ENCODE measurements at regions not wholly inside any gene's neighbourhood (a gene's known extent, or its start where the extent isn't known, plus 50 kb on each side); places are given as distances from the start of the nearest gene placed in this dataset.

DNA sequence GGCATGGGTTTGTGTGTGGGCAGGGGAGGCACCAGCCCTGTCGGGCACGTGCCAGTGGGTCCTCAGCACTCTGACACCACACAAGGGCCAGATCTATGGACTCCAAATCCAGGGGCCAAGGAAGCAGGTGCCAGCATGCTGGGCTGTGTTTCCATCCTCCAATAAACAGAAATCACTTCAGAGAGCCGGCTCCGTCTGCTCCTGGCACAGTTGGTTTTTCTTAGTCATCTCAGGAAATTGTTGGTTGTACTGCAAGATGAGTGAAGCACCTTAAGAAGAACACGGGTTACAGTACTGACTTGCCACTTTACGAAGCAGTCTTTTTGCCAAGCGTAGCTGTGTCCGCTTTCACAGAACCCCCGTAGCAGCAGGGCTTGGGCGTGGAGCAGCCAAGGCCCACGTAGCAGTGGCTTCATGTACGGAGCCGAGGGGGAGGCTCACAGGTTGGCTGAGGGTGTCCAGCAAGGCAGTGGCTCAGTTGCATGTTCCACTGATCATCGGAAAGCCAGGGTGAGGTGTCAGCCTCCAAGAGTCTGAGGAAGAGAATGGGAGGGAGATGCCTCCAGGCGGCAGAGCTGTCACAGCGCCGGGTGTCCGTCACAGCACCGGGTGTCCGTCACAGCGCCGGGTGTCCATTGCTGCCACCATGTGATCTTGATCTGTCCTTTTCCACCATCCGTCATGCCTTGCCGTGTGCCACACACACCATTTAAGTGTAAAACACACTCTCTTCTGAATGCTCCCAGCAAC lies 314.9 kb downstream of the CTTN start:
- no peak for TF ChIP-seq CREB1 (IDR thresholded peaks at IDR 0.05; ENCODE audit: low read depth)
- no peak for TF ChIP-seq CEBPB (IDR thresholded peaks at IDR 0.05)
- TF ChIP-seq RAD21 (IDR thresholded peaks at IDR 0.05; ENCODE audit: low read depth): no peak
- no peak for TF ChIP-seq EGR1 (IDR thresholded peaks at IDR 0.05)
- no peak for TF ChIP-seq TCF12 (IDR thresholded peaks at IDR 0.05; ENCODE audit: low read depth)

DNA sequence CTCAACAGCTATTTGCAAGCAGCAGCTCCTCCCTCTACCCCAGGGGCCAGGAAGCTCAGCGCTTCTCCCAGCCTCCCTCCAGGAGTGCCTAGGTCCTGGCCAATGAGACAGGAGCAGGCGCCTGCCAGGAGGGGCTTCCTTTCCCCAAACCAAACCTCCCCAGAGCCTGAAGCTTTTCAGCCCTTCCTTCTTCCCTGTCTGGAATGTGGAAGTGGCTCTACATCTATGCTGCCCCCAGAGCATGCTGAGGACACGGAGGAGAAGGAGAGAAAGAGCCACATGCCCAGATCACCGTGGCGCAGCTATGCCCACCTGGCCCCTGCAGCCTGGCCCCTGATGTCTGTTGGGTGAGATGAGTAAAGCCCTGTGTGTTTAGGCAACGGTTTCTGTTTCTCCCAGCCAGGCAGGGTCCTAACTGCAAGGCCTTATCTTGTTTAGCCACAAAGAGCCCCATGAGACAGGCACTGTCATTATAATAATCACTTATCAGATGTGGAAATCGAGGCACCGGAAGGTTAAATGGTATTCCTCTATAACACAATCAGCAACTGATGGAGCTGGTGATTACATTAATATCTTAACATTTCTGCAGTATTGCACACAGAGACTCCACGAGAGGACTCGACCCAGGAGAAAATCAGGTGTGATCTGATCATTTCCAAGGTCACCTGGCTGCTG lies 315.8 kb downstream of the CTTN start:
- TF ChIP-seq CEBPB (IDR thresholded peaks at IDR 0.05) (no peak), EGR1 (IDR thresholded peaks at IDR 0.05) (no peak), TAF1 (IDR thresholded peaks at IDR 0.05; ENCODE audit: low read depth) (no peak), RAD21 (IDR thresholded peaks at IDR 0.05; ENCODE audit: low read depth) (no peak), ZBTB7A (IDR thresholded peaks at IDR 0.05; ENCODE audit: low read depth) (no peak), EP300 (IDR thresholded peaks at IDR 0.05; ENCODE audit: borderline replicate concordance) (no peak), YY1 (IDR thresholded peaks at IDR 0.05; ENCODE audit: low read depth) (no peak), FOXM1 (IDR thresholded peaks at IDR 0.05; ENCODE audit: borderline replicate concordance, low read depth) (no peak), TEAD4 (IDR thresholded peaks at IDR 0.05) (no peak), TCF12 (IDR thresholded peaks at IDR 0.05; ENCODE audit: low read depth) (no peak), NFIC (IDR thresholded peaks at IDR 0.05) (no peak)
- TF ChIP-seq, protein P1, sequence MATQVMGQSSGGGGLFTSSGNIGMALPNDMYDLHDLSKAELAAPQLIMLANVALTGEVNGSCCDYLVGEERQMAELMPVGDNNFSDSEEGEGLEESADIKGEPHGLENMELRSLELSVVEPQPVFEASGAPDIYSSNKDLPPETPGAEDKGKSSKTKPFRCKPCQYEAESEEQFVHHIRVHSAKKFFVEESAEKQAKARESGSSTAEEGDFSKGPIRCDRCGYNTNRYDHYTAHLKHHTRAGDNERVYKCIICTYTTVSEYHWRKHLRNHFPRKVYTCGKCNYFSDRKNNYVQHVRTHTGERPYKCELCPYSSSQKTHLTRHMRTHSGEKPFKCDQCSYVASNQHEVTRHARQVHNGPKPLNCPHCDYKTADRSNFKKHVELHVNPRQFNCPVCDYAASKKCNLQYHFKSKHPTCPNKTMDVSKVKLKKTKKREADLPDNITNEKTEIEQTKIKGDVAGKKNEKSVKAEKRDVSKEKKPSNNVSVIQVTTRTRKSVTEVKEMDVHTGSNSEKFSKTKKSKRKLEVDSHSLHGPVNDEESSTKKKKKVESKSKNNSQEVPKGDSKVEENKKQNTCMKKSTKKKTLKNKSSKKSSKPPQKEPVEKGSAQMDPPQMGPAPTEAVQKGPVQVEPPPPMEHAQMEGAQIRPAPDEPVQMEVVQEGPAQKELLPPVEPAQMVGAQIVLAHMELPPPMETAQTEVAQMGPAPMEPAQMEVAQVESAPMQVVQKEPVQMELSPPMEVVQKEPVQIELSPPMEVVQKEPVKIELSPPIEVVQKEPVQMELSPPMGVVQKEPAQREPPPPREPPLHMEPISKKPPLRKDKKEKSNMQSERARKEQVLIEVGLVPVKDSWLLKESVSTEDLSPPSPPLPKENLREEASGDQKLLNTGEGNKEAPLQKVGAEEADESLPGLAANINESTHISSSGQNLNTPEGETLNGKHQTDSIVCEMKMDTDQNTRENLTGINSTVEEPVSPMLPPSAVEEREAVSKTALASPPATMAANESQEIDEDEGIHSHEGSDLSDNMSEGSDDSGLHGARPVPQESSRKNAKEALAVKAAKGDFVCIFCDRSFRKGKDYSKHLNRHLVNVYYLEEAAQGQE (IDR thresholded peaks at IDR 0.05; ENCODE audit: low read depth): no peak
- TF ChIP-seq, protein P2, sequence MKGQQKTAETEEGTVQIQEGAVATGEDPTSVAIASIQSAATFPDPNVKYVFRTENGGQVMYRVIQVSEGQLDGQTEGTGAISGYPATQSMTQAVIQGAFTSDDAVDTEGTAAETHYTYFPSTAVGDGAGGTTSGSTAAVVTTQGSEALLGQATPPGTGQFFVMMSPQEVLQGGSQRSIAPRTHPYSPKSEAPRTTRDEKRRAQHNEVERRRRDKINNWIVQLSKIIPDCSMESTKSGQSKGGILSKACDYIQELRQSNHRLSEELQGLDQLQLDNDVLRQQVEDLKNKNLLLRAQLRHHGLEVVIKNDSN (IDR thresholded peaks at IDR 0.05): no peak
- TF ChIP-seq, protein P3, sequence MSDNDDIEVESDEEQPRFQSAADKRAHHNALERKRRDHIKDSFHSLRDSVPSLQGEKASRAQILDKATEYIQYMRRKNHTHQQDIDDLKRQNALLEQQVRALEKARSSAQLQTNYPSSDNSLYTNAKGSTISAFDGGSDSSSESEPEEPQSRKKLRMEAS (IDR thresholded peaks at IDR 0.05): no peak

DNA sequence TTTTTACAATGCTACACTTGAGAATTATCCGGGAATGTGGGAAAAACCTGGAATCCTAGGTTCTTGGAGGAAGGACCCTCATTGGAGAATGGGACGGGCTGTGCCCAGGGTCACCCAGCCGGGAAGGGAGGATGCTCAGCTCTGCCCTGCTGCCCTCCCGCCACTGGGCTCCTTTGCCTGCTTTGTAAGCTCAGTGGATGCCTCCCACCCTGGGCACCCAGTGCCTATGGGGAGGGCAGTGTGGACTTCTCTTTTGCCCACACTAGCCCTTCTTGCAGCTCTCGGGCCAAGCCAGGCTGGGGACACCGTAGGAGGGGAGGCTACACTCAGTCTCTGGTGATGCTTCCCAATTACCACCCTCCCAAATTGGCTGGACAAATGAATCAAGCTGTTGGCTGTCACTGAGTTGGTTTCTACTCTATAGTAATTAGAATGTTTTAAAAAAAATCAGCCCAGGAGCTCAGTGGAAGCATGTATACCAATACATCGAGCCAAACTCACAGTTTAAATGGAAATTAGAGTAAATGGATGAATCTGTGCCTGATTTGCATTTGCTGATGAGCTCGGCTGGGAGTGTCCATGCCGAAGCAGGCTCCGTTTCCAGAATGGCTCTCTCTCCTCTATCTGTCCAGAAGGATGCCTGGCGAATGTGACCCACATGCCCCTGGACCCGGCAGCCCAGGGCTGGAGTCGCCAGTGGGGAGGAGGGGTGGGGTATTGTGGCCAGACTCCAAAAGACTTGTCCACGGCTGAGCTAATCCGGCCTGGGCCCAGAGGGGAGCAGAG lies 317.0 kb downstream of the CTTN start:
- TF ChIP-seq FOXM1 (IDR thresholded peaks at IDR 0.05; ENCODE audit: borderline replicate concordance, low read depth) (no peak), CEBPB (IDR thresholded peaks at IDR 0.05) (no peak), TAF1 (IDR thresholded peaks at IDR 0.05; ENCODE audit: low read depth) (no peak)
- TF ChIP-seq, protein P1 (IDR thresholded peaks at IDR 0.05; ENCODE audit: low read depth): no peak

DNA sequence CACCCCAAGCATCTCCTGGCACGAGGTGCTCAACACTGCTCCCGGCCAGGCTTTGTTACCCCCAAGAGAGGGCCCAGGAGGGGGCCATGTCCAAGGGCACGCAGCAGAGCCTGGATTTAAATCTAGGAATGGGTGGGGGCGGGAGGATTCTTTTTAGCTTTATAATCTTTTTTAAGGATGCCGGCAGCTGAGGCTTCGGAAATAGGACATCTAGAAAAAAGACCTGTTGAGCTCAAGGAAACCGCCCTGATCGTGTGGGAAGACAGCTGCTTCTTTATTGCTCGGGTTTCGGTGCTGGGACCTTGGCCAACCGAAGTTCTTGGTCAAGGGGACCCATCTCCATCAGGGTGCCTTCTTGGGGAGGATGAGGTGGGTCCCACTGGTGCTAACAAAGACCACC lies 317.9 kb downstream of the CTTN start:
- TF ChIP-seq NFIC (IDR thresholded peaks at IDR 0.05): no peak
- TF ChIP-seq CREB1 (IDR thresholded peaks at IDR 0.05; ENCODE audit: low read depth): no peak
- TF ChIP-seq FOXM1 (IDR thresholded peaks at IDR 0.05; ENCODE audit: borderline replicate concordance, low read depth): no peak
- no peak for TF ChIP-seq CEBPB (IDR thresholded peaks at IDR 0.05)
- no peak for TF ChIP-seq RAD21 (IDR thresholded peaks at IDR 0.05; ENCODE audit: low read depth)
- no peak for TF ChIP-seq YY1 (IDR thresholded peaks at IDR 0.05; ENCODE audit: low read depth)
- TF ChIP-seq EP300 (IDR thresholded peaks at IDR 0.05; ENCODE audit: borderline replicate concordance): no peak
- no peak for TF ChIP-seq ZBTB7A (IDR thresholded peaks at IDR 0.05; ENCODE audit: low read depth)
- TF ChIP-seq TCF12 (IDR thresholded peaks at IDR 0.05; ENCODE audit: low read depth): no peak
- no peak for TF ChIP-seq EGR1 (IDR thresholded peaks at IDR 0.05)
- TF ChIP-seq, protein P1 (IDR thresholded peaks at IDR 0.05; ENCODE audit: low read depth): no peak
- TF ChIP-seq, protein P3 (IDR thresholded peaks at IDR 0.05): no peak
- no peak for TF ChIP-seq TEAD4 (IDR thresholded peaks at IDR 0.05)
- TF ChIP-seq, protein P2 (IDR thresholded peaks at IDR 0.05): no peak
- TF ChIP-seq TAF1 (IDR thresholded peaks at IDR 0.05; ENCODE audit: low read depth): no peak
